K562 (cell line): ENCODE measurements at regions not wholly inside any gene's neighbourhood (a gene's known extent, or its start where the extent isn't known, plus 50 kb on each side); places are given as distances from the start of the nearest gene placed in this dataset.

Experiments used
- ATAC-seq: fragments of 200-7000 bp; cut with Tn5 transposase; 3 replicates; pipeline ENCODE4 v1.9.1; 2020; ENCODE audit warnings: moderate library complexity
- BruUV-seq: library from RNA; stranded (reverse); fragments of 400-500 nt; replicated peaks from 2 replicates; lab custom pipeline; 2021; lab: Mats Ljungman, UMichigan
- CTCF ChIA-PET: fragments of 300-600 bp; formaldehyde crosslinking; extraction: SDS; loops from one replicate; lab custom pipeline; 2021; ENCODE audit warnings: low intra/inter-chr PET ratio; lab: Yijun Ruan, JAX
- POLR2A ChIA-PET: fragments of 300-600, 350-650 bp; sonication (Branson Sonifier 250); formaldehyde crosslinking; extraction: SDS; loops from one replicate; lab custom pipeline; 2021; ENCODE audit warnings: antibody characterized with exemption, inconsistent platforms; lab: Yijun Ruan, JAX
- DNase-seq, 4 experiments: peaks; one replicate each; pipeline versions ENCODE4 v3.0.0 to v3.0.0-alpha.2; 2011 to 2018; ENCODE audit warnings: low spot score in 3 of 4, mixed read lengths in 3 of 4; ENCODE audit errors: extremely low read depth in 1 of 4
- FAIRE-seq: peaks from 2 replicates; lab custom pipeline; 2011; peaks lifted over from hg19 to GRCh38; lab: Jason Lieb, UNC
- H2AFZ ChIP-seq: 2 replicates; pipeline ENCODE4 v1.6.0; 2011; ENCODE audit warnings: low read depth, low read length, control low read depth, inconsistent platforms
- H3K27ac ChIP-seq: fragments of 200-600 bp; 3 replicates; pipeline ENCODE4 v1.8.0; 2011; ENCODE audit warnings: low read depth, mild to moderate bottlenecking, control low read depth, inconsistent platforms, low read length, moderate library complexity, mixed read lengths; ENCODE audit errors: extremely low read depth
- H3K27me3 ChIP-seq, 2 experiments: fragments of 300-600 bp in 1 of 2; 2 replicates in 1 of 2; 3 replicates in 1 of 2; pipeline versions ENCODE4 v1.6.0 to v1.8.0; 2011; ENCODE audit warnings: inconsistent platforms in 2 of 2, low read length in 2 of 2, mild to moderate bottlenecking in 1 of 2, mixed read lengths in 1 of 2, moderate library complexity in 1 of 2; ENCODE audit not compliant: control insufficient read depth in 2 of 2, insufficient read depth in 2 of 2
- H3K36me3 ChIP-seq: fragments of 300-600 bp; 3 replicates; pipeline ENCODE4 v1.8.0; 2011; ENCODE audit warnings: mild to moderate bottlenecking, low read length, inconsistent platforms; ENCODE audit not compliant: control insufficient read depth, insufficient read depth
- H3K4me1 ChIP-seq, 2 experiments: fragments of 200-600 bp in 1 of 2; replicated peaks in 1 of 2; 2 replicates in 1 of 2; 3 replicates in 1 of 2; pipeline versions ENCODE4 v1.5.1 to v1.8.0; 2011; ENCODE audit warnings: inconsistent platforms in 2 of 2, low read length in 2 of 2, mild to moderate bottlenecking in 1 of 2, mixed read lengths in 1 of 2, moderate library complexity in 1 of 2; ENCODE audit not compliant: control insufficient read depth in 2 of 2, insufficient read depth in 2 of 2
- H3K4me2 ChIP-seq: 2 replicates; pipeline ENCODE4 v1.6.1; 2011; ENCODE audit warnings: low read length, control low read depth, inconsistent platforms, mixed read lengths; ENCODE audit not compliant: insufficient read depth
- H3K4me3 ChIP-seq: fragments of 200-600 bp; sonication (generic), shearing (Covaris generic); 2 replicates; pipeline ENCODE4 v1.5.1; 2016; ENCODE audit warnings: control low read depth, inconsistent platforms
- H3K79me2 ChIP-seq: fragments of 200-600 bp; 3 replicates; pipeline ENCODE4 v1.8.0; 2011; ENCODE audit warnings: low read length, inconsistent platforms; ENCODE audit not compliant: control insufficient read depth, insufficient read depth
- H3K9ac ChIP-seq, 2 experiments: 2 replicates each; pipeline versions ENCODE4 v1.6.0 to v1.6.1; 2011; ENCODE audit warnings: low read depth in 2 of 2, low read length in 2 of 2, control low read depth in 1 of 2, inconsistent platforms in 1 of 2, mild to moderate bottlenecking in 1 of 2, mixed read lengths in 1 of 2; ENCODE audit not compliant: insufficient read depth in 1 of 2
- H3K9me1 ChIP-seq: one replicate; pipeline ENCODE4 v1.6.0; 2011; ENCODE audit warnings: inconsistent platforms, mild to moderate bottlenecking, low read length, moderate library complexity; ENCODE audit not compliant: control insufficient read depth, insufficient read depth
- H3K9me3 ChIP-seq: replicated peaks from 2 replicates; pipeline ENCODE4 v1.5.1; 2011; ENCODE audit warnings: low read depth, low read length, inconsistent platforms; ENCODE audit not compliant: control insufficient read depth, insufficient read depth
- H4K20me1 ChIP-seq: replicated peaks from 2 replicates; pipeline ENCODE4 v1.6.1; 2011; ENCODE audit warnings: low read length, inconsistent platforms, mixed read lengths; ENCODE audit not compliant: control insufficient read depth, insufficient read depth
- CBFB ChIP-seq: sonication (generic); formaldehyde crosslinking; IDR thresholded peaks from 2 replicates; pipeline ENCODE4 v1.4.0; 2020; ENCODE audit warnings: mild to moderate bottlenecking, missing genetic modification reagents
- CHCHD3 ChIP-seq: fragments of 250-450 bp; sonication (Bioruptor Pico); IDR thresholded peaks from 2 replicates; pipeline ENCODE4 v2.1.2; 2022; ENCODE audit warnings: mild to moderate bottlenecking
- NR3C1 ChIP-seq: sonication (generic); formaldehyde crosslinking; IDR thresholded peaks from 2 replicates; pipeline ENCODE4 v1.8.1; 2022; ENCODE audit warnings: missing genetic modification reagents
- ZHX1 ChIP-seq: fragments of 150-350 bp; conservative IDR thresholded peaks from 2 replicates; pipeline ENCODE4 v1.6.1; 2014; ENCODE audit warnings: low read length
- ZNF436 ChIP-seq: fragments of 250-450, 450-650 bp; sonication (Bioruptor Pico); formaldehyde crosslinking; IDR thresholded peaks from 2 replicates; pipeline ENCODE4 v1.7.0; 2020; ENCODE audit warnings: mild to moderate bottlenecking
- in situ Hi-C: fragments of 300-500 bp; cut with MboI; formaldehyde crosslinking; loops from 4 replicates; pipeline ENCODE4 v1.15.0; 2018; ENCODE audit warnings: inconsistent platforms, mixed read lengths
- intact Hi-C: fragments of 100-400 bp; cut with micrococcal nuclease; formaldehyde crosslinking; loops from 2 replicates; pipeline ENCODE4 v1.14.2; 2022

GRCh38 chr2:193816008-193816407 is 1621.3 kb upstream of the TMEFF2 start:
- in situ Hi-C loops (no loop called here), intact Hi-C loops (no loop called here)
- Histone ChIP-seq H3K4me1 (no peaks in the 10 kb centered on the region), H3K27me3 (no peaks in the 10 kb centered on the region), H3K36me3 (no peaks in the 10 kb centered on the region), H4K20me1 (no peaks in the 10 kb centered on the region), H3K27ac (no peak overlapping the region), H3K9ac (no peak overlapping the region), H3K4me2 (no peak overlapping the region), H3K9me1 (no peaks in the 10 kb centered on the region), H2AFZ (no peak overlapping the region), H3K4me3 (no peak overlapping the region), H3K79me2 (no peaks in the 10 kb centered on the region), H3K9me3 (no peaks in the 10 kb centered on the region)
- no TSS peak for BruUV-seq
- TF ChIP-seq NR3C1 (no peak), CBFB (CRISPR knock-in tag) (no peak), ZNF436 (no peak), ZHX1 (no peak), CHCHD3 (CRISPR knock-in tag) (no peak)
- ATAC-seq (no peak), FAIRE-seq (no peak), DNase-seq (no peak)
- ChIA-PET POLR2A (no interaction called here), CTCF (no interaction called here)
